ENCODE measurements at regions not wholly inside any gene's neighbourhood (a gene's known extent, or its start where the extent isn't known, plus 50 kb on each side); places are given as distances from the start of the nearest gene placed in this dataset.

DNA sequence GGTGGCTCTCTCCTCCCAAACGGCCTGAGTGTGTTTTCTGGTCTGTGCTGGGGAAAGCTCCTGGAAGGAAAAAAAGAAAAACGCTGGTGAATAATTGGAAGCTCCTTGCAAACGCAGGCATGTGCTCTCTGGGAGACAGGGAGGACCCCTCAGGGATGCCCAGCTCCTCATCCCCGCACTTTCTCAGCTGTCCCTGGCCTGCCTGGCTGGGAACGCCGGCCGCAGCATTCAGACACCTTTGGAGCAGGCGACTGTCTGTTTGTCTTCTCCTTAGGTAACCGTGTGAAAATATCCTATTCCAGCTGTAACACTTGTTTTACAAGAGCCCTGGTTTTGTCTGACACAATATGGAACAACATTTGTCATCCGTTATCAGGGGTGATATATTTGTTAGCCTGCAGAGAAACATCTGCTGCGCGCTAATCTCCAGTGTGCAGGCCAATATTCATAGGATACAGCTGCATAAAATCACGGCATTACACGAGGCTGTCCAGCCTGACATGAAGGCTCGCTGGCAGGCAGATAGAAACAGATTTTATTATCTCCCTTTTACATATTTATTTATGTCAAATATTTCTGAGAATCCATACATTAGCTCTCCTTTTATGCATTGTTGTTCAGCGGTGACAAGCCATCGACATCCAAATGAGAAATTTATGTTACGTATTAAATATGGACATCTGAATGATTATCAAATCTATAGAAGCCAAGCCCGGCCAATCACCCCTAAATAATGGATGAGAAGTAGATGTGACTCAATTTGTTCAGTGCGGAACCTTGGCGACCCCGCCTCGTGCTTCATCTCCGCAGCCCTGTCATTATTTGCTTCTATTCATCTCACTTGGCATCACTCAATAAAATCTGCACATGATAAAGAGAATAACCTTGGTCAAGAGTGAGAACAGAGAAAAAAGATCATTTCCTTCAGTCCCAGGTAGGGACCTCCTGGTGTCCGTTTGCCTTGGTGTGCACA, 675.1 kb upstream of the SALL3 start:
- no peak overlapping the region for H3K4me3 ChIP-seq (ENCODE audit: low read depth, low read length)
- TF ChIP-seq, protein P1, sequence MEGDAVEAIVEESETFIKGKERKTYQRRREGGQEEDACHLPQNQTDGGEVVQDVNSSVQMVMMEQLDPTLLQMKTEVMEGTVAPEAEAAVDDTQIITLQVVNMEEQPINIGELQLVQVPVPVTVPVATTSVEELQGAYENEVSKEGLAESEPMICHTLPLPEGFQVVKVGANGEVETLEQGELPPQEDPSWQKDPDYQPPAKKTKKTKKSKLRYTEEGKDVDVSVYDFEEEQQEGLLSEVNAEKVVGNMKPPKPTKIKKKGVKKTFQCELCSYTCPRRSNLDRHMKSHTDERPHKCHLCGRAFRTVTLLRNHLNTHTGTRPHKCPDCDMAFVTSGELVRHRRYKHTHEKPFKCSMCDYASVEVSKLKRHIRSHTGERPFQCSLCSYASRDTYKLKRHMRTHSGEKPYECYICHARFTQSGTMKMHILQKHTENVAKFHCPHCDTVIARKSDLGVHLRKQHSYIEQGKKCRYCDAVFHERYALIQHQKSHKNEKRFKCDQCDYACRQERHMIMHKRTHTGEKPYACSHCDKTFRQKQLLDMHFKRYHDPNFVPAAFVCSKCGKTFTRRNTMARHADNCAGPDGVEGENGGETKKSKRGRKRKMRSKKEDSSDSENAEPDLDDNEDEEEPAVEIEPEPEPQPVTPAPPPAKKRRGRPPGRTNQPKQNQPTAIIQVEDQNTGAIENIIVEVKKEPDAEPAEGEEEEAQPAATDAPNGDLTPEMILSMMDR (conservative IDR thresholded peaks at IDR 0.05; ENCODE audit: low read depth, low read length) = no peak
- DNase-seq (ENCODE audit: low read depth) = no peak

DNA sequence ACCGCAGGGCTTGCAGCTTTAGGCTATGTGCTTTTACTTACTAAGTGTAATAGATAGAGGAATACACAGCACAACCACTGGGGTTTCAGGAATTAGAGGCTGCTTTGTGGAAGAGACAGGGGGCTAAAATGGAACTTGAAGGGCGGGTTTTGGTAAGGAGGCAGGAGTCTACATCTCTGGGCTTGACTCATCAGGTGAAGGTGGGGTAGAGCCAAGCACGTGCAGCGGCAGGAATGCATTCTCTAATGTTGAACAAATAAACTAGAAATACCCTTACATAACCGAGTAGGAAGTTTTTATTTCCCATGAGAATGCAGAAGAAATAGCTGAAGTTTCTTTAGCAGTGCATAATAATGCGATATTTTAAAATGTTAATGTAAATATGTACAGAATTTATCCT, 673.8 kb upstream of the SALL3 start:
- TF ChIP-seq, protein P1 (conservative IDR thresholded peaks at IDR 0.05; ENCODE audit: low read depth, low read length) = no peak
- no peak for DNase-seq (ENCODE audit: low read depth)
- H3K4me3 ChIP-seq (ENCODE audit: low read depth, low read length) = no peak overlapping the region

DNA sequence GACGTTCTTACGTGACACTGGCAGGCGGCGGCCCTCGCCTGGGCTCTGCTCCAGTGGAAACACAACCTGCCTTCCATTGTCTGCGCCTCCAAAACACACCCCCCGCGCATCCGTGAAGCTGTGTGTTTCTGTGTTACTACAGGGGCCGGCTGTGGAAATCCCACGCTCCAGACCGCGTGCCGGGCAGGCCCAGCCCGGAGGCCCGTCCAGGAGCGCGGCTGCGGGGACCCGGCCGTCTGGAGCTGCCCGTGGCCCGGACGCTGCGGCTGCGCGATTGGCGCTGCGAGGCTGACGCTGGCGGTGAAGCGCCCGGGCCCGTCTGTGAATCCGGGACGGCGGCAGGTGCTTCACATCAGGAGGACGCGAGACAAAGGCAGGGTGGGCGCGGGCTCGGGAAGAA, 670.3 kb upstream of the SALL3 start:
- DNase-seq (ENCODE audit: low read depth) = no peak
- TF ChIP-seq, protein P1 (conservative IDR thresholded peaks at IDR 0.05; ENCODE audit: low read depth, low read length) = no peak
- no peak overlapping the region for H3K4me3 ChIP-seq (ENCODE audit: low read depth, low read length)

DNA sequence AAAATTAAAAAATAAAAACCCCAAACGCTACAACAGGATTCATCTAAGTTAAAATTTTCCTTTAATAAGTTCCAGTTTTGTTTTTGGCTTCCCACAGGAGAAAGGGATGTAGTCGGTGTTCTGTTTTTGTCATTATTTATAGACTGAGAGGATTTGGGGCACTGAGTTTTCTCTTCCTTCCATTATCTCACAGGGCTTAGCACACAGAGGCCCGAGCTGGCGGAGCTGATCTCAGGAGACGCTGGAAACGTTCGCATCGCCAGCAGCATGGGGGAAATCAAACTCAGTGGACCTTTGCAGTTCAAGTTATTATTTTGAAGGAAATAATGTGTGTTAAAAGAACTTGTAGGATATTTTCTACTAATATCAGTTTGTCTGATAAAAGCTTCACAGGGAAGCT, 669.7 kb upstream of the SALL3 start:
- TF ChIP-seq, protein P1 (conservative IDR thresholded peaks at IDR 0.05; ENCODE audit: low read depth, low read length) = no peak
- H3K4me3 ChIP-seq (ENCODE audit: low read depth, low read length) = no peak overlapping the region
- DNase-seq (ENCODE audit: low read depth) = no peak

DNA sequence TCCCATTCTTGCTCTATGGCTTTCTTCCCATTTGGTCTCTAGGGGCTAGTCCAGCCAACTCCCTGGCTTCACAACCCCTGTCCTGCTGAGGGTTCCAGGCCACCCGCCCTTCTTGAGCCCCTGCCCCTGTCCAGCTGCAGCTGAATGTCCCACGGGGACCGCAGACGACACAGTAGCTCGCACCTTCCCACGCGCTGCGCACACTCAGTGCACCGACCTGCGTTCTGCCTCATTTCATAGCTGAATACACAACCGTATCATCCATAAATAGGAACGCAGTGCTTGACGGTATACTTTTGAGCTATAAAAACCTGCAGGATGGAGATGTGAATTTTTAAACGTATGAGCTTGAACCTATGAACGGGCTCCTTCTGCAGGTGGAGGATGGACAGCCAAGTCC, 660.4 kb upstream of the SALL3 start:
- TF ChIP-seq, protein P1 (conservative IDR thresholded peaks at IDR 0.05; ENCODE audit: low read depth, low read length) = no peak
- H3K4me3 ChIP-seq (ENCODE audit: low read depth, low read length) = no peak overlapping the region
- no peak for DNase-seq (ENCODE audit: low read depth)

DNA sequence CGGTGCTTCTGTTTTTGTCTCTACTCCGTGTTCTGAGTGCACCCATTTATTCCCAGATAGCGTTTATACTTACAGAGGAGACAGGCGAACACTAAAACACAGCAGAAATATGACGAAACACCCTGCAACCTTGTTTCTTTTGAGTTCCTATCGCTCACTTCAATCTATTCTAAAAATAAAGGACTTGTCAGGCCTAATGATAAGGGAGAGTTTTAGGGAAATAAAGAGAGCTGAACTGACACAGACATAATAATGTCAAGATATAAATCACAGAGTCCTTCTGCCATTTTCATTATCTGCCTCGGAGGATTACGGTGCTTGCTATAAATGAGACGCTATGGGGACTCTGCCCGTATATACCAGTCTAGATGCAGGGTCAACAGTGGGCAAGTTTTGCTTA, 659.7 kb upstream of the SALL3 start:
- TF ChIP-seq, protein P1 (conservative IDR thresholded peaks at IDR 0.05; ENCODE audit: low read depth, low read length) = no peak

DNA sequence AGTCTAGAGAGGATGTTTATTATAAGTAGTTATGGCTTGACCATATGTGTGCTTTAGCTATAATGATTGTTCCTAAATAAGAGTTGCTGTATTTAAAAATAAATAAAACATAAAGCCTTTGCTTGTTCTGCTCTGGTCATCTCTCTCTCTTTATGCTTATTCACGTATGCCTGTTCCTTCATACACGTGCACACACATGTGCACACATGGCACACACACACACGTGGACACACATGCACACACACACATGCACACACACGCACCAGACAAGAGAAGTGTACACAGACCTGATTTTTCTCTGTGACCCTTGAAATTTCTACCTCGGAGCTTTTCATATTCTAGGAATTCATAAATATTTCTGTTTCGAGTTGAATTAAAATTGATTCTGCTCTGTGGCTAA, 658.2 kb upstream of the SALL3 start:
- TF ChIP-seq, protein P1 (conservative IDR thresholded peaks at IDR 0.05; ENCODE audit: low read depth, low read length) = no peak
- no peak for DNase-seq (ENCODE audit: low read depth)
- no peak overlapping the region for H3K4me3 ChIP-seq (ENCODE audit: low read depth, low read length)

More for the DNA sequence above, 659.7 kb upstream of the SALL3 start:
- DNase-seq (ENCODE audit: low read depth) = no peak
- no peak overlapping the region for H3K4me3 ChIP-seq (ENCODE audit: low read depth, low read length)
